IMR-90 (cell line): ENCODE measurements at regions not wholly inside any gene's neighbourhood (a gene's known extent, or its start where the extent isn't known, plus 50 kb on each side); places are given as distances from the start of the nearest gene placed in this dataset.

Experiments used
- ATAC-seq: fragments of 200-7000 bp; cut with Tn5 transposase; 2 replicates; pipeline ENCODE4 v1.9.1; 2020; ENCODE audit warnings: low read depth, mild to moderate bottlenecking, moderate library complexity
- BruUV-seq: library from RNA; stranded (reverse); fragments of 400-500 nt; replicated peaks from 2 replicates; lab custom pipeline; 2021; lab: Mats Ljungman, UMichigan
- CTCF ChIA-PET: fragments of 300-600 bp; formaldehyde crosslinking; extraction: SDS; loops from one replicate; lab custom pipeline; 2021; ENCODE audit warnings: antibody characterized with exemption; lab: Yijun Ruan, JAX
- POLR2A ChIA-PET: fragments of 300-600 bp; sonication (Branson Sonifier 250); formaldehyde crosslinking; loops from one replicate; lab custom pipeline; 2022; ENCODE audit warnings: antibody characterized with exemption; ENCODE audit not compliant: unreplicated experiment; lab: Charles Lee
- DNase-seq: peaks from one replicate; pipeline ENCODE4 v3.0.0; 2013
- H2AFZ ChIP-seq: replicated peaks from 2 replicates; pipeline ENCODE3; 2013; ENCODE audit warnings: low read length, mild to moderate bottlenecking; ENCODE audit not compliant: poor library complexity
- H2AK5ac ChIP-seq: 2 replicates; pipeline ENCODE4 v1.6.1; 2013; ENCODE audit warnings: low read depth, low read length, inconsistent platforms
- H2AK9ac ChIP-seq: replicated peaks from 2 replicates; pipeline ENCODE3; 2013; ENCODE audit warnings: mild to moderate bottlenecking, low read depth, low read length, moderate library complexity; ENCODE audit not compliant: poor library complexity
- H2BK120ac ChIP-seq: 2 replicates; pipeline ENCODE4 v1.6.1; 2013; ENCODE audit warnings: low read depth, low read length, inconsistent platforms
- H2BK15ac ChIP-seq: 3 replicates; pipeline ENCODE4 v1.6.1; 2013; ENCODE audit warnings: low read depth, low read length, inconsistent platforms
- H2BK20ac ChIP-seq: 2 replicates; pipeline ENCODE4 v1.6.1; 2013; ENCODE audit warnings: low read depth, mild to moderate bottlenecking, inconsistent platforms, low read length, moderate library complexity
- H2BK5ac ChIP-seq: 2 replicates; pipeline ENCODE4 v1.6.1; 2013; ENCODE audit warnings: mild to moderate bottlenecking, low read depth, low read length, inconsistent platforms; ENCODE audit not compliant: poor library complexity, severe bottlenecking
- H3K14ac ChIP-seq: replicated peaks from 2 replicates; pipeline ENCODE4 v1.6.1; 2013; ENCODE audit warnings: low read depth, low read length, inconsistent platforms
- H3K18ac ChIP-seq: 2 replicates; pipeline ENCODE4 v1.6.1; 2013; ENCODE audit warnings: low read depth, low read length, control low read depth
- H3K23ac ChIP-seq: 2 replicates; pipeline ENCODE4 v1.6.1; 2013; ENCODE audit warnings: low read depth, low read length, inconsistent platforms
- H3K27ac ChIP-seq: 2 replicates; pipeline ENCODE4 v1.5.1; 2013; ENCODE audit warnings: mild to moderate bottlenecking, control low read depth, low read length; ENCODE audit not compliant: insufficient read depth
- H3K27me3 ChIP-seq: 2 replicates; pipeline ENCODE4 v1.6.1; 2013; ENCODE audit warnings: low read length; ENCODE audit not compliant: control insufficient read depth, insufficient read depth
- H3K36me3 ChIP-seq: 2 replicates; pipeline ENCODE4 v1.6.1; 2013; ENCODE audit warnings: low read length, mixed read lengths; ENCODE audit not compliant: control insufficient read depth, insufficient read depth
- H3K4ac ChIP-seq: 2 replicates; pipeline ENCODE4 v1.6.1; 2013; ENCODE audit warnings: low read depth, low read length, inconsistent platforms
- H3K4me1 ChIP-seq: 2 replicates; pipeline ENCODE4 v1.6.1; 2013; ENCODE audit warnings: low read length, mixed read lengths; ENCODE audit not compliant: control insufficient read depth, insufficient read depth
- H3K4me2 ChIP-seq: 2 replicates; pipeline ENCODE4 v1.6.1; 2013; ENCODE audit warnings: low read depth, mild to moderate bottlenecking, control low read depth, low read length, moderate library complexity
- H3K4me3 ChIP-seq: 2 replicates; pipeline ENCODE4 v1.5.1; 2013; ENCODE audit warnings: low read depth, mild to moderate bottlenecking, control low read depth, low read length, moderate library complexity; ENCODE audit not compliant: insufficient read depth
- H3K56ac ChIP-seq: 2 replicates; pipeline ENCODE4 v1.6.1; 2013; ENCODE audit warnings: low read length, inconsistent platforms; ENCODE audit not compliant: insufficient read depth; ENCODE audit errors: extremely low read depth
- H3K79me1 ChIP-seq, 2 experiments: 2 replicates each; pipeline ENCODE4 v1.6.1; 2013; ENCODE audit warnings: low read length in 2 of 2, inconsistent platforms in 1 of 2, low read depth in 1 of 2
- H3K9ac ChIP-seq: 2 replicates; pipeline ENCODE4 v1.6.1; 2013; ENCODE audit warnings: low read depth, low read length, control low read depth
- H3K9me1 ChIP-seq: 2 replicates; pipeline ENCODE4 v1.6.1; 2013; ENCODE audit warnings: low read length, inconsistent platforms; ENCODE audit not compliant: insufficient read depth
- H3K9me3 ChIP-seq: 2 replicates; pipeline ENCODE4 v1.6.1; 2013; ENCODE audit warnings: low read length; ENCODE audit not compliant: control insufficient read depth, insufficient read depth
- H4K20me1 ChIP-seq: 2 replicates; pipeline ENCODE4 v1.6.1; 2013; ENCODE audit warnings: low read length, inconsistent platforms; ENCODE audit not compliant: insufficient read depth
- H4K5ac ChIP-seq: 2 replicates; pipeline ENCODE4 v1.6.1; 2013; ENCODE audit warnings: mild to moderate bottlenecking, low read depth, low read length, control low read depth
- H4K8ac ChIP-seq, 2 experiments: 2 replicates each; pipeline ENCODE4 v1.6.1; 2013; ENCODE audit warnings: low read depth in 2 of 2, low read length in 2 of 2, control low read depth in 1 of 2, inconsistent platforms in 1 of 2
- H4K91ac ChIP-seq: 2 replicates; pipeline ENCODE4 v1.6.1; 2013; ENCODE audit warnings: low read depth, low read length, inconsistent platforms; ENCODE audit not compliant: insufficient read depth
- BHLHE40 ChIP-seq: fragments of 150-350 bp; IDR thresholded peaks from 2 replicates; pipeline ENCODE4 v1.6.1; 2016; ENCODE audit warnings: mild to moderate bottlenecking, low read depth, low read length
- CEBPB ChIP-seq: IDR thresholded peaks from 2 replicates; pipeline ENCODE4 v1.6.1; 2012; ENCODE audit warnings: low read depth, low read length, improper control_type of control experiment
- CHD1 ChIP-seq: IDR thresholded peaks from 2 replicates; pipeline ENCODE4 v1.6.1; 2012; ENCODE audit warnings: low read depth, low read length, improper control_type of control experiment
- CTCF ChIP-seq: conservative IDR thresholded peaks from 2 replicates; pipeline ENCODE4 v1.5.1; 2012; ENCODE audit warnings: mild to moderate bottlenecking, low read depth, low read length, improper control_type of control experiment
- ELK1 ChIP-seq: fragments of 150-350 bp; IDR thresholded peaks from 2 replicates; pipeline ENCODE4 v1.6.1; 2016; ENCODE audit warnings: low read depth, mild to moderate bottlenecking, low read length, moderate library complexity, borderline replicate concordance
- FOS ChIP-seq: fragments of 150-350 bp; IDR thresholded peaks from 2 replicates; pipeline ENCODE4 v1.6.1; 2016; ENCODE audit warnings: low read depth, low read length
- MAFK ChIP-seq: IDR thresholded peaks from 2 replicates; pipeline ENCODE4 v1.6.1; 2012; ENCODE audit warnings: low read depth, low read length, improper control_type of control experiment
- MAZ ChIP-seq: IDR thresholded peaks from 2 replicates; pipeline ENCODE4 v1.6.1; 2012; ENCODE audit warnings: low read depth, mild to moderate bottlenecking, low read length, improper control_type of control experiment, moderate library complexity, borderline replicate concordance
- MXI1 ChIP-seq: IDR thresholded peaks from 2 replicates; pipeline ENCODE4 v1.6.1; 2012; ENCODE audit warnings: low read depth, mild to moderate bottlenecking, low read length, moderate library complexity, borderline replicate concordance
- NFE2L2 ChIP-seq: fragments of 150-350 bp; IDR thresholded peaks from 2 replicates; pipeline ENCODE4 v1.6.1; 2016; ENCODE audit warnings: low read depth, mild to moderate bottlenecking, low read length
- POLR2A ChIP-seq: IDR thresholded peaks from 2 replicates; pipeline ENCODE4 v1.6.1; 2012; ENCODE audit warnings: mild to moderate bottlenecking, low read depth, low read length
- RAD21 ChIP-seq: IDR thresholded peaks from 2 replicates; pipeline ENCODE4 v1.6.1; 2012; ENCODE audit warnings: low read length, improper control_type of control experiment
- RCOR1 ChIP-seq: IDR thresholded peaks from 2 replicates; pipeline ENCODE4 v1.6.1; 2012; ENCODE audit warnings: mild to moderate bottlenecking, low read length, improper control_type of control experiment; ENCODE audit not compliant: insufficient replicate concordance
- RFX5 ChIP-seq: IDR thresholded peaks from 2 replicates; pipeline ENCODE4 v1.8.0; 2012; ENCODE audit warnings: low read depth, mild to moderate bottlenecking, low read length, moderate library complexity
- SMC3 ChIP-seq: fragments of 150-350 bp; IDR thresholded peaks from 2 replicates; pipeline ENCODE4 v1.6.1; 2016; ENCODE audit warnings: low read depth, mild to moderate bottlenecking, antibody characterized with exemption, low read length, moderate library complexity
- USF2 ChIP-seq: fragments of 150-350 bp; IDR thresholded peaks from 2 replicates; pipeline ENCODE4 v1.6.1; 2017; ENCODE audit warnings: mild to moderate bottlenecking, antibody characterized with exemption, low read length, low read depth
- WGBS, 2 experiments: methylation state at CpG; one replicate each; pipeline versions ENCODE4 v1.1.5 to v1.1.7; 2013; ENCODE audit warnings: missing lambda C conversion rate in 2 of 2; ENCODE audit not compliant: insufficient read length in 1 of 2; ENCODE audit errors: extremely low coverage in 2 of 2; 5-methylcytosine and 5-hydroxymethylcytosine counted together
- dilution Hi-C: fragments of 300-500 bp; cut with HindIII; formaldehyde crosslinking; loops from one replicate; pipeline ENCODE4 v1.14.3; 2018; ENCODE audit warnings: low sequenced_read_pairs; ENCODE audit not compliant: unreplicated experiment
- in situ Hi-C: fragments of 300-500 bp; cut with MboI; formaldehyde crosslinking; loops from 3 replicates; pipeline ENCODE4 v1.14.3; 2019; ENCODE audit warnings: low sequenced_read_pairs, inconsistent platforms, mixed read lengths
- intact Hi-C: fragments of 100-400 bp; cut with micrococcal nuclease; formaldehyde crosslinking; loops from 2 replicates; pipeline ENCODE4 v1.10.0; 2022

DNA sequence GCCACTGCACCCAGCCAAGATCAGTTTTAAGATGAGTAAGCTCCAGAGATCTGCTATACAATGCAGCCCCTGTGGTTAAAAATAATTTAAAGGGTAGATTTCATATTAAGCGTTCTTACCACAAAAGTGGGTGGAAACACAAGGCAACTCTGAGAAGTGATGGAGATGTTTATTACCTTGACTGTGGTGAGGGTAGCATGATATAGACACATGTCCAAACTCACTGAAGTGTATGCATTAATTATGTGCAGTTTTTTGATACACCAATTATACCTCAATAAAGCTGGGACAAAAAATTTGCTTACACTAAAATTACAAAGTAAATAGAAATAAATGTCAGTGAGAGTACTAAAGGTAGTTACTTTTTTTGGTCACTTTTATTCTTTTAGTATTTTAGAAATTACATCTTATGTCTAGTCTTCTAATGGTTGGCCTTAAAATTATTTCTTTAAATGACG lies 696.5 kb downstream of the UQCRFS1 start:
- Histone ChIP-seq H2AK5ac (no peak overlapping the region), H2BK20ac (no peak overlapping the region), H4K8ac (no peak overlapping the region), H3K4ac (no peak overlapping the region), H4K5ac (no peak overlapping the region), H3K56ac (no peak overlapping the region), H4K20me1 (no peaks in the 10 kb centered on the region), H3K36me3 (no peaks in the 10 kb centered on the region), H3K9ac (no peak overlapping the region), H3K79me1 (no peaks in the 10 kb centered on the region), H2BK120ac (no peak overlapping the region), H3K4me1 (no peaks in the 10 kb centered on the region), H3K14ac (no peak overlapping the region), H3K9me1 (no peaks in the 10 kb centered on the region), H3K27me3 (no peaks in the 10 kb centered on the region), H3K23ac (no peak overlapping the region), H2BK15ac (no peak overlapping the region), H2BK5ac (no peak overlapping the region), H4K91ac (no peak overlapping the region), H3K9me3 (peaks cover 17% of the 10 kb centered on the region), H3K27ac (no peak overlapping the region), H2AK9ac (no peak overlapping the region), H3K4me3 (no peak overlapping the region), H3K18ac (no peak overlapping the region), H2AFZ (no peak overlapping the region), H3K4me2 (no peak overlapping the region)
- DNase-seq (no peak), ATAC-seq (no peak)
- TF ChIP-seq FOS (no peak), RCOR1 (no peak), CEBPB (no peak), POLR2A (no peak), ELK1 (no peak), MAFK (no peak), USF2 (no peak), MXI1 (no peak), SMC3 (no peak), RAD21 (no peak), NFE2L2 (no peak), RFX5 (no peak), BHLHE40 (no peak), MAZ (no peak), CTCF (no peak), CHD1 (no peak)
- in situ Hi-C loops (no loop called here), intact Hi-C loops (no loop called here), dilution Hi-C loops (no loop called here)
- CTCF ChIA-PET: no interaction called here
- no TSS peak for BruUV-seq
- WGBS, 2 experiments: no CpG with 5 or more reads among the region's 2 CpGs
- POLR2A ChIA-PET: no interaction called here
